HepG2 (cell line): ENCODE measurements at regions not wholly inside any gene's neighbourhood (a gene's known extent, or its start where the extent isn't known, plus 50 kb on each side); places are given as distances from the start of the nearest gene placed in this dataset.

Experiments
- ATAC-seq: fragments of 200-7000 bp; cut with Tn5 transposase; 3 replicates; pipeline ENCODE4 v1.9.1; 2020; ENCODE audit warnings: mild to moderate bottlenecking, moderate library complexity
- BruUV-seq: library from RNA; stranded (reverse); fragments of 400-500 nt; replicated peaks from 2 replicates; lab custom pipeline; 2021; lab: Mats Ljungman, UMichigan
- CTCF ChIA-PET: fragments of 300-600 bp; formaldehyde crosslinking; extraction: SDS; loops from one replicate; lab custom pipeline; 2021; ENCODE audit warnings: low total read pairs, inconsistent platforms, low intra/inter-chr PET ratio; lab: Yijun Ruan, JAX
- POLR2A ChIA-PET: fragments of 350-600 bp; sonication (Branson Sonifier 250); formaldehyde crosslinking; loops from one replicate; lab custom pipeline; 2020; ENCODE audit warnings: antibody characterized with exemption, inconsistent platforms; lab: Yijun Ruan, JAX
- DNase-seq: peaks from one replicate; pipeline ENCODE4 v3.0.0-alpha.2; 2015; ENCODE audit warnings: low spot score
- FAIRE-seq: peaks from 3 replicates; lab custom pipeline; 2011; peaks lifted over from hg19 to GRCh38; lab: Jason Lieb, UNC
- H2AFZ ChIP-seq: one replicate; pipeline ENCODE4 v1.6.1; 2011; ENCODE audit warnings: low read length, inconsistent platforms
- H3K27ac ChIP-seq: fragments of 300-600 bp; 3 replicates; pipeline ENCODE4 v1.8.0; 2011; ENCODE audit warnings: mixed run types, mild to moderate bottlenecking, mixed read lengths, low read length, inconsistent platforms; ENCODE audit not compliant: insufficient read depth; ENCODE audit errors: extremely low read length
- H3K27me3 ChIP-seq, 2 experiments: fragments of 200-600 bp in 1 of 2; 2 replicates in 1 of 2; 3 replicates in 1 of 2; pipeline versions ENCODE4 v1.6.0 to v1.8.0; 2011; ENCODE audit warnings: low read length in 2 of 2, mild to moderate bottlenecking in 2 of 2, moderate library complexity in 2 of 2, inconsistent platforms in 1 of 2; ENCODE audit not compliant: insufficient read depth in 2 of 2, control insufficient read depth in 1 of 2
- H3K36me3 ChIP-seq, 2 experiments: fragments of 200-600 bp in 1 of 2; replicated peaks in 1 of 2; 2 replicates in 1 of 2; 3 replicates in 1 of 2; pipeline versions ENCODE4 v1.5.1 to v1.8.0; 2011; ENCODE audit warnings: low read length in 2 of 2, inconsistent platforms in 1 of 2; ENCODE audit not compliant: insufficient read depth in 2 of 2, control insufficient read depth in 1 of 2
- H3K4me1 ChIP-seq: 2 replicates; pipeline ENCODE4 v1.5.1; 2012; ENCODE audit warnings: low read length, inconsistent platforms; ENCODE audit not compliant: insufficient read depth
- H3K4me2 ChIP-seq: 2 replicates; pipeline ENCODE4 v1.6.0; 2011; ENCODE audit warnings: low read depth, low read length, inconsistent platforms
- H3K4me3 ChIP-seq, 3 experiments: fragments of 200-600 bp in 1 of 3; sonication (generic), shearing (Covaris generic) in 1 of 3; replicated peaks in 1 of 3; 2 replicates each; pipeline ENCODE4 v1.5.1; 2011 to 2016; ENCODE audit warnings: low read length in 3 of 3, inconsistent platforms in 2 of 3, low read depth in 2 of 3, mild to moderate bottlenecking in 2 of 3, control low read depth in 1 of 3, mixed read lengths in 1 of 3; ENCODE audit not compliant: insufficient read depth in 1 of 3
- H3K79me2 ChIP-seq: one replicate; pipeline ENCODE4 v1.6.1; 2011; ENCODE audit warnings: low read length, inconsistent platforms; ENCODE audit not compliant: insufficient read depth
- H3K9ac ChIP-seq: 2 replicates; pipeline ENCODE4 v1.6.0; 2011; ENCODE audit warnings: mild to moderate bottlenecking, low read depth, low read length, inconsistent platforms; ENCODE audit not compliant: insufficient read depth
- H3K9me3 ChIP-seq: 2 replicates; pipeline ENCODE4 v1.5.1; 2012; ENCODE audit warnings: mild to moderate bottlenecking, low read length
- H4K20me1 ChIP-seq: 2 replicates; pipeline ENCODE4 v1.6.0; 2011; ENCODE audit warnings: inconsistent platforms, mild to moderate bottlenecking, low read length, moderate library complexity; ENCODE audit not compliant: insufficient read depth
- ARNT ChIP-seq: fragments of 450-650 bp; IDR thresholded peaks from 2 replicates; pipeline ENCODE4 v1.6.1; 2017
- BCL3 ChIP-seq: sonication (generic); formaldehyde crosslinking; IDR thresholded peaks from 2 replicates; pipeline ENCODE4 v1.5.1; 2020; ENCODE audit warnings: mild to moderate bottlenecking, missing genetic modification reagents, moderate library complexity
- CENPT ChIP-seq: sonication (generic); formaldehyde crosslinking; IDR thresholded peaks from 2 replicates; pipeline ENCODE4 v1.8.0; 2022; ENCODE audit warnings: low read depth, mild to moderate bottlenecking, moderate library complexity, missing genetic modification reagents
- CHD2 ChIP-seq: IDR thresholded peaks from 2 replicates; pipeline ENCODE4 v1.6.1; 2011; ENCODE audit warnings: low read depth, low read length, improper control_type of control experiment
- MZF1 ChIP-seq: sonication (generic); formaldehyde crosslinking; IDR thresholded peaks from 2 replicates; pipeline ENCODE4 v1.8.1; 2023; ENCODE audit warnings: mild to moderate bottlenecking, missing genetic modification reagents, borderline replicate concordance
- NR2C2 ChIP-seq: sonication (generic); formaldehyde crosslinking; IDR thresholded peaks from 2 replicates; pipeline ENCODE4 v1.4.0; 2020; ENCODE audit warnings: missing genetic modification reagents, mild to moderate bottlenecking, moderate library complexity, borderline replicate concordance
- SMAD1 ChIP-seq: sonication (generic); formaldehyde crosslinking; IDR thresholded peaks from 2 replicates; pipeline ENCODE4 v1.4.0; 2020; ENCODE audit warnings: missing genetic modification reagents, low read depth, mild to moderate bottlenecking, borderline replicate concordance
- SNAPC2 ChIP-seq: sonication (generic); formaldehyde crosslinking; IDR thresholded peaks from 2 replicates; pipeline ENCODE4 v1.8.1; 2022; ENCODE audit warnings: mild to moderate bottlenecking, missing genetic modification reagents
- ZFY ChIP-seq: sonication (generic); formaldehyde crosslinking; IDR thresholded peaks from 2 replicates; pipeline ENCODE4 v1.4.0; 2020; ENCODE audit warnings: missing genetic modification reagents
- ZMAT3 ChIP-seq: sonication (generic); formaldehyde crosslinking; conservative IDR thresholded peaks from 2 replicates; pipeline ENCODE4 v1.7.0; 2021; ENCODE audit warnings: missing genetic modification reagents
- ZNF296 ChIP-seq: sonication (generic); formaldehyde crosslinking; conservative IDR thresholded peaks from 2 replicates; pipeline ENCODE4 v1.5.0; 2020; ENCODE audit warnings: mild to moderate bottlenecking, missing genetic modification reagents
- ZNF460 ChIP-seq: sonication (generic); formaldehyde crosslinking; IDR thresholded peaks from 2 replicates; pipeline ENCODE4 v1.5.1; 2020; ENCODE audit warnings: missing genetic modification reagents, mild to moderate bottlenecking, borderline replicate concordance
- ZNF598 ChIP-seq: sonication (generic); formaldehyde crosslinking; IDR thresholded peaks from 2 replicates; pipeline ENCODE4 v1.5.1; 2020; ENCODE audit warnings: mild to moderate bottlenecking, missing genetic modification reagents, borderline replicate concordance
- ZNF629 ChIP-seq: sonication (generic); formaldehyde crosslinking; conservative IDR thresholded peaks from 2 replicates; pipeline ENCODE4 v1.5.0; 2020; ENCODE audit warnings: missing genetic modification reagents
- ZNF670 ChIP-seq: sonication (generic); formaldehyde crosslinking; IDR thresholded peaks from 2 replicates; pipeline ENCODE4 v1.8.0; 2022; ENCODE audit warnings: mild to moderate bottlenecking, missing genetic modification reagents, borderline replicate concordance
- ZNF772 ChIP-seq: sonication (generic); formaldehyde crosslinking; IDR thresholded peaks from 2 replicates; pipeline ENCODE4 v1.5.0; 2020; ENCODE audit warnings: mild to moderate bottlenecking, missing genetic modification reagents
- ZSCAN20 ChIP-seq: sonication (generic); formaldehyde crosslinking; IDR thresholded peaks from 2 replicates; pipeline ENCODE4 v1.4.0; 2020; ENCODE audit warnings: missing genetic modification reagents, mild to moderate bottlenecking, borderline replicate concordance
- WGBS: methylation state at CpG from one replicate; pipeline ENCODE4 v1.1.6; 2017; ENCODE audit warnings: low lambda C conversion rate; 5-methylcytosine and 5-hydroxymethylcytosine counted together
- in situ Hi-C: cut with HindIII; loops from 2 replicates; pipeline ENCODE4 v1.10.0; 2017; ENCODE audit warnings: low pct_unique_long_range_greater_than_20kb; ENCODE audit not compliant: extremely low pct_ligation_motif_present
- intact Hi-C: fragments of 100-400 bp; cut with micrococcal nuclease; formaldehyde crosslinking; loops from one replicate; pipeline ENCODE4 v1.10.0; 2022; ENCODE audit not compliant: unreplicated experiment
- TF ChIP-seq, protein P1 (sequence below): sonication (generic); formaldehyde crosslinking; IDR thresholded peaks from 2 replicates; pipeline ENCODE4 v1.8.0; 2022; ENCODE audit warnings: missing genetic modification reagents, mild to moderate bottlenecking, inconsistent platforms, borderline replicate concordance
- TF ChIP-seq, protein P2 (sequence below): sonication (generic); formaldehyde crosslinking; IDR thresholded peaks from 2 replicates; pipeline ENCODE4 v1.4.0; 2020; ENCODE audit warnings: missing genetic modification reagents

GRCh38 chr21:20459838-20460237, 538.4 kb upstream of the NCAM2 start:
- H3K4me3 ChIP-seq, result no peak overlapping the region
- H3K27ac ChIP-seq, result no peak overlapping the region
- DNase-seq (no peak), FAIRE-seq (no peak), ATAC-seq (no peak)
- no peak overlapping the region for H3K4me2 ChIP-seq
- H4K20me1 ChIP-seq, result no peaks in the 10 kb centered on the region
- POLR2A ChIA-PET, result no interaction called here
- no peaks in the 10 kb centered on the region for H3K36me3 ChIP-seq
- H3K79me2 ChIP-seq, result no peaks in the 10 kb centered on the region
- in situ Hi-C loops (no loop called here), intact Hi-C loops (no loop called here)
- H3K4me1 ChIP-seq, result no peaks in the 10 kb centered on the region
- CTCF ChIA-PET, result no interaction called here
- H3K9me3 ChIP-seq, result peaks cover 66% of the 10 kb centered on the region
- no peak overlapping the region for H2AFZ ChIP-seq
- TF ChIP-seq, protein P1, sequence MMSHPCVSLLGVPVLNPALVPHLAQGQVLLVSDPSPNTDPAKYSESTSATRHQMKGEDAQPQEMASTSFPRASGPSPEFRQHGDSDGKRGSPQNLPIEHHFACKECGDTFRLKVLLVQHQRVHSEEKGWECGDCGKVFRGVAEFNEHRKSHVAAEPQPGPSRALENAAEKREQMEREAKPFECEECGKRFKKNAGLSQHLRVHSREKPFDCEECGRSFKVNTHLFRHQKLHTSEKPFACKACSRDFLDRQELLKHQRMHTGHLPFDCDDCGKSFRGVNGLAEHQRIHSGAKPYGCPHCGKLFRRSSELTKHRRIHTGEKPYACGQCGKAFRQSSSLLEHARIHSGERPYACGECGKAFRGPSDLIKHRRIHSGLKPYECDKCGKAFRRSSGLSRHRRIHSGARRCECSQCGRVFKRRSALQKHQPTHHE (CRISPR knock-in tag), result no peak
- no peak for TF ChIP-seq ZSCAN20 (CRISPR knock-in tag)
- no peak for TF ChIP-seq CHD2
- no peak for TF ChIP-seq ZNF296 (CRISPR knock-in tag)
- TF ChIP-seq, protein P2, sequence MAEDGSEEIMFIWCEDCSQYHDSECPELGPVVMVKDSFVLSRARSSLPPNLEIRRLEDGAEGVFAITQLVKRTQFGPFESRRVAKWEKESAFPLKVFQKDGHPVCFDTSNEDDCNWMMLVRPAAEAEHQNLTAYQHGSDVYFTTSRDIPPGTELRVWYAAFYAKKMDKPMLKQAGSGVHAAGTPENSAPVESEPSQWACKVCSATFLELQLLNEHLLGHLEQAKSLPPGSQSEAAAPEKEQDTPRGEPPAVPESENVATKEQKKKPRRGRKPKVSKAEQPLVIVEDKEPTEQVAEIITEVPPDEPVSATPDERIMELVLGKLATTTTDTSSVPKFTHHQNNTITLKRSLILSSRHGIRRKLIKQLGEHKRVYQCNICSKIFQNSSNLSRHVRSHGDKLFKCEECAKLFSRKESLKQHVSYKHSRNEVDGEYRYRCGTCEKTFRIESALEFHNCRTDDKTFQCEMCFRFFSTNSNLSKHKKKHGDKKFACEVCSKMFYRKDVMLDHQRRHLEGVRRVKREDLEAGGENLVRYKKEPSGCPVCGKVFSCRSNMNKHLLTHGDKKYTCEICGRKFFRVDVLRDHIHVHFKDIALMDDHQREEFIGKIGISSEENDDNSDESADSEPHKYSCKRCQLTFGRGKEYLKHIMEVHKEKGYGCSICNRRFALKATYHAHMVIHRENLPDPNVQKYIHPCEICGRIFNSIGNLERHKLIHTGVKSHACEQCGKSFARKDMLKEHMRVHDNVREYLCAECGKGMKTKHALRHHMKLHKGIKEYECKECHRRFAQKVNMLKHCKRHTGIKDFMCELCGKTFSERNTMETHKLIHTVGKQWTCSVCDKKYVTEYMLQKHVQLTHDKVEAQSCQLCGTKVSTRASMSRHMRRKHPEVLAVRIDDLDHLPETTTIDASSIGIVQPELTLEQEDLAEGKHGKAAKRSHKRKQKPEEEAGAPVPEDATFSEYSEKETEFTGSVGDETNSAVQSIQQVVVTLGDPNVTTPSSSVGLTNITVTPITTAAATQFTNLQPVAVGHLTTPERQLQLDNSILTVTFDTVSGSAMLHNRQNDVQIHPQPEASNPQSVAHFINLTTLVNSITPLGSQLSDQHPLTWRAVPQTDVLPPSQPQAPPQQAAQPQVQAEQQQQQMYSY (CRISPR knock-in tag), result no peak
- TF ChIP-seq ZMAT3 (CRISPR knock-in tag), result no peak
- TF ChIP-seq BCL3, result no peak
- no peak for TF ChIP-seq ARNT
- no peak for TF ChIP-seq NR2C2 (CRISPR knock-in tag)
- no peak for TF ChIP-seq ZNF460 (CRISPR knock-in tag)
- TF ChIP-seq ZNF772 (CRISPR knock-in tag), result no peak
- no peak for TF ChIP-seq SNAPC2 (CRISPR knock-in tag)
- no peak for TF ChIP-seq SMAD1 (CRISPR knock-in tag)
- TF ChIP-seq CENPT (CRISPR knock-in tag), result no peak
- no peak for TF ChIP-seq ZNF670 (CRISPR knock-in tag)
- TF ChIP-seq ZFY (CRISPR knock-in tag), result no peak
- TF ChIP-seq MZF1 (CRISPR knock-in tag), result no peak
- TF ChIP-seq ZNF629 (CRISPR knock-in tag), result no peak
- TF ChIP-seq ZNF598 (CRISPR knock-in tag), result no peak
- H3K27me3 ChIP-seq, result no peaks in the 10 kb centered on the region; a peak in 1 of 5 replicates
- WGBS, result 44% methylated on average over 4 of the region's 4 CpGs
- no peak overlapping the region for H3K9ac ChIP-seq
- no TSS peak for BruUV-seq
